ENCODE measurements at regions not wholly inside any gene's neighbourhood (a gene's known extent, or its start where the extent isn't known, plus 50 kb on each side); places are given as distances from the start of the nearest gene placed in this dataset.
"Not testable (repeated sequence)": the region's sequence is repeated elsewhere in the genome, so short reads cannot be mapped to it uniquely, and the experiment has no call there.

GRCh38 chr1:147077081-147077480, 95.2 kb downstream of the PRKAB2 start:
- peaks cover 5% of the 10 kb centered on the region; the same call in 1 of the 2 replicates for H3K4me1 Mint-ChIP-seq (ENCODE audit: low read depth)
- H3K27ac Mint-ChIP-seq: no peak overlapping the region
- H3K27me3 Mint-ChIP-seq (ENCODE audit: insufficient read depth): peaks cover 80% of the 10 kb centered on the region
- no peak overlapping the region for H3K4me3 Mint-ChIP-seq
- DNase-seq: no peak
- TF ChIP-seq, protein P1, sequence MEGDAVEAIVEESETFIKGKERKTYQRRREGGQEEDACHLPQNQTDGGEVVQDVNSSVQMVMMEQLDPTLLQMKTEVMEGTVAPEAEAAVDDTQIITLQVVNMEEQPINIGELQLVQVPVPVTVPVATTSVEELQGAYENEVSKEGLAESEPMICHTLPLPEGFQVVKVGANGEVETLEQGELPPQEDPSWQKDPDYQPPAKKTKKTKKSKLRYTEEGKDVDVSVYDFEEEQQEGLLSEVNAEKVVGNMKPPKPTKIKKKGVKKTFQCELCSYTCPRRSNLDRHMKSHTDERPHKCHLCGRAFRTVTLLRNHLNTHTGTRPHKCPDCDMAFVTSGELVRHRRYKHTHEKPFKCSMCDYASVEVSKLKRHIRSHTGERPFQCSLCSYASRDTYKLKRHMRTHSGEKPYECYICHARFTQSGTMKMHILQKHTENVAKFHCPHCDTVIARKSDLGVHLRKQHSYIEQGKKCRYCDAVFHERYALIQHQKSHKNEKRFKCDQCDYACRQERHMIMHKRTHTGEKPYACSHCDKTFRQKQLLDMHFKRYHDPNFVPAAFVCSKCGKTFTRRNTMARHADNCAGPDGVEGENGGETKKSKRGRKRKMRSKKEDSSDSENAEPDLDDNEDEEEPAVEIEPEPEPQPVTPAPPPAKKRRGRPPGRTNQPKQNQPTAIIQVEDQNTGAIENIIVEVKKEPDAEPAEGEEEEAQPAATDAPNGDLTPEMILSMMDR (IDR thresholded peaks at IDR 0.05): no peak
- H3K9me3 Mint-ChIP-seq: peaks cover 13% of the 10 kb centered on the region; the same call in 1 of the 2 replicates
- H3K36me3 Mint-ChIP-seq (ENCODE audit: low read depth): no peaks in the 10 kb centered on the region

DNA sequence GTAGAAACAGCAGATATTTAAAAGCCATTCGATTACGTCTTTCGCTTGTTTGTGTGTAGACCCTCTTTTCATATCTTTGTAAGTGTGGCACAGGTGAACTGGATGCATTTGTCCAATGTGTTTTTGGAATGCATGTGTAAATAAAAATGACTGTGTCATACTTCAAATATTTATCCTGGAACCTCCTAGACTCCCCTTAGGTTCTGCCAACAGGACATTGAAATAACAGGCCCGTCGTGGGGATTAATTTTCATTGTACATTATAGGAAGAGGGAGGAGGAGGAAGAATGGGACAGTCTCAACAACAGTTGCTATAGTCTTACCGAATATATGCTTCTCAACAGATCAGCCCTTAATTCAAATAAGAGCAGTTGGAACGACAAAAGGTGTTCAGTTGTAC, 95.8 kb downstream of the PRKAB2 start:
- peaks cover 13% of the 10 kb centered on the region; the same call in 1 of the 2 replicates for H3K9me3 Mint-ChIP-seq
- peaks cover 81% of the 10 kb centered on the region for H3K27me3 Mint-ChIP-seq (ENCODE audit: insufficient read depth)

GRCh38 chr1:147072482-147073432, 99.5 kb downstream of the PRKAB2 start:
- peaks cover 46% of the 10 kb centered on the region for H3K27me3 Mint-ChIP-seq (ENCODE audit: insufficient read depth)
- TF ChIP-seq, protein P1 (IDR thresholded peaks at IDR 0.05): no peak

More for the DNA sequence above, 95.8 kb downstream of the PRKAB2 start:
- TF ChIP-seq, protein P1 (IDR thresholded peaks at IDR 0.05): no peak
- no peak for DNase-seq
- Mint-ChIP-seq H3K36me3 (ENCODE audit: low read depth) (no peaks in the 10 kb centered on the region), H3K4me3 (no peak overlapping the region), H3K4me1 (ENCODE audit: low read depth) (peaks cover 5% of the 10 kb centered on the region; the same call in 1 of the 2 replicates), H3K27ac (no peak overlapping the region)

DNA sequence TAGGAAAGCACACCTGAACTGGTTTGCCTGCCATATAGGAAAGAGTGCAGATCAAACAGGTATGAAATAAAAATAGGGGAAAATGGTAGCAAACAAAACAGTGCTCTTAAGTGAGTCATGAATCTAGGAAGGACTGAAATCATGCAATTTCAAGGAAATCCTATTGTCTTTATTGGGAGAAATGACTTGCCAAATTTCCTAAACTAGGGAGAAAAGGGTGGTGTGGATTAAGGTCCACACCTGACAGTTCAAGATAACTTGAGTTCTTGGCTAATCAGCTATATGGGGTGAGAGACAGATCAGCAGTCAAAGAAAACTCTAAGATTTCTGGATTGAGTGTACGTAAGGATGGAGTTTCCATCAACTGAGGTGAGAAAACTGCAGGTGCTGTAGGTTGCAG, 101.1 kb downstream of the PRKAB2 start:
- no peak for DNase-seq
- Mint-ChIP-seq H3K9me3 (no peaks in the 10 kb centered on the region; the same call in 1 of the 2 replicates), H3K4me1 (ENCODE audit: low read depth) (no peaks in the 10 kb centered on the region), H3K27ac (no peak overlapping the region), H3K4me3 (no peak overlapping the region), H3K36me3 (ENCODE audit: low read depth) (no peaks in the 10 kb centered on the region), H3K27me3 (ENCODE audit: insufficient read depth) (peaks cover 37% of the 10 kb centered on the region)
- TF ChIP-seq, protein P1 (IDR thresholded peaks at IDR 0.05): no peak

More at GRCh38 chr1:147072482-147073432, 99.5 kb downstream of the PRKAB2 start:
- H3K9me3 Mint-ChIP-seq: peaks cover 2% of the 10 kb centered on the region; the same call in 1 of the 2 replicates
- H3K36me3 Mint-ChIP-seq (ENCODE audit: low read depth): no peaks in the 10 kb centered on the region
- H3K4me1 Mint-ChIP-seq (ENCODE audit: low read depth): no peaks in the 10 kb centered on the region
- no peak overlapping the region for H3K27ac Mint-ChIP-seq
- DNase-seq: no peak
- H3K4me3 Mint-ChIP-seq: peak overlapping the region; percentile 65

GRCh38 chr1:147062956-147063355, 109.3 kb downstream of the PRKAB2 start:
- Mint-ChIP-seq H3K36me3 (ENCODE audit: low read depth) (no peaks in the 10 kb centered on the region), H3K4me3 (no peak overlapping the region), H3K27me3 (ENCODE audit: insufficient read depth) (peaks cover 7% of the 10 kb centered on the region), H3K27ac (no peak overlapping the region), H3K9me3 (no peaks in the 10 kb centered on the region), H3K4me1 (ENCODE audit: low read depth) (no peaks in the 10 kb centered on the region)
- TF ChIP-seq, protein P1 (IDR thresholded peaks at IDR 0.05): no peak
- DNase-seq: no peak

DNA sequence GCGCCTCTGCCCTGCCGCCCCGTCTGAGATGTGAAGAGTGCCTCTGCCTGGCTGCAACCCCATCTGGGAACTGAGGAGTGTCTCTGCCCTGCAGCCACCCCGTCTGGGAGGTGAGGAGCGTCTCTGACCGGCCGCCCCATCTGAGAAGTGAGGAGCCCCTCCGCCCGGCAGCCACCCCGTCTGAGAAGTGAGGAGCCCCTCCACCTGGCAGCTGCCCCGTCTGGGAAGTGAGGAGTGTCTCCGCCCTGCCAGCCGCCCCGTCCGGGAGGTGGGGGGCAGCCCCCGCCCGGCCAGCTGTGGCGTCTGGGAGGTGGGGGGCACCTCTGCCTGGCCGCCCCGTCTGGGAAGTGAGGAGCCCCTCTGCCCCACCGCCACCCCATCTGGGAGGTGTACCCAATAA, 110.4 kb downstream of the PRKAB2 start:
- not testable (repeated sequence) for H3K36me3 Mint-ChIP-seq (ENCODE audit: low read depth); H3K27me3 Mint-ChIP-seq (ENCODE audit: insufficient read depth); H3K4me1 Mint-ChIP-seq (ENCODE audit: low read depth); DNase-seq; H3K27ac Mint-ChIP-seq; H3K4me3 Mint-ChIP-seq; H3K9me3 Mint-ChIP-seq

Data from HFFc6 (cell line).